DOHH2 (cell line): ENCODE measurements at regions not wholly inside any gene's neighbourhood (a gene's known extent, or its start where the extent isn't known, plus 50 kb on each side); places are given as distances from the start of the nearest gene placed in this dataset.

Experiments
- H3F3A ChIP-seq: fragments of 200-600 bp; sonication (generic), shearing (Covaris generic); 2 replicates; pipeline ENCODE4 v1.6.0; 2016; ENCODE audit warnings: antibody characterized with exemption, mild to moderate bottlenecking; ENCODE audit not compliant: control insufficient read depth, insufficient read depth
- H3K27ac ChIP-seq: fragments of 200-600 bp; sonication (generic); 2 replicates; pipeline ENCODE4 v1.5.1; 2014; ENCODE audit warnings: low read depth, mild to moderate bottlenecking, low read length, moderate library complexity
- H3K27me3 ChIP-seq: fragments of 200-600 bp; sonication (generic); 2 replicates; pipeline ENCODE4 v1.6.1; 2014; ENCODE audit warnings: mild to moderate bottlenecking, low read length, mixed read lengths; ENCODE audit not compliant: control insufficient read depth
- H3K36me3 ChIP-seq: fragments of 200-600 bp; sonication (generic); 2 replicates; pipeline ENCODE4 v1.6.1; 2014; ENCODE audit warnings: mild to moderate bottlenecking, low read length, moderate library complexity, mixed read lengths; ENCODE audit not compliant: control insufficient read depth
- H3K4me1 ChIP-seq: fragments of 200-600 bp; sonication (generic); 2 replicates; pipeline ENCODE4 v1.6.1; 2014; ENCODE audit warnings: mild to moderate bottlenecking, low read length, mixed read lengths; ENCODE audit not compliant: control insufficient read depth
- H3K4me2 ChIP-seq: fragments of 200-600 bp; sonication (generic); 2 replicates; pipeline ENCODE4 v1.6.0; 2014; ENCODE audit warnings: mild to moderate bottlenecking, low read length, moderate library complexity
- H3K4me3 ChIP-seq: fragments of 200-600 bp; sonication (generic); 2 replicates; pipeline ENCODE4 v1.5.1; 2014; ENCODE audit warnings: mild to moderate bottlenecking, low read length, mixed read lengths
- H3K79me2 ChIP-seq: fragments of 200-600 bp; sonication (generic); 2 replicates; pipeline ENCODE4 v1.6.1; 2014; ENCODE audit warnings: mild to moderate bottlenecking, low read length, mixed read lengths; ENCODE audit not compliant: control insufficient read depth
- H3K9me2 ChIP-seq: fragments of 200-600 bp; sonication (generic); replicated peaks from 2 replicates; pipeline ENCODE4 v1.6.1; 2014; ENCODE audit warnings: mild to moderate bottlenecking, low read length, mixed read lengths; ENCODE audit not compliant: control insufficient read depth
- H3K9me3 ChIP-seq: fragments of 200-600 bp; sonication (generic); 2 replicates; pipeline ENCODE4 v1.6.1; 2014; ENCODE audit warnings: antibody characterized with exemption, low read length, mixed read lengths; ENCODE audit not compliant: control insufficient read depth, insufficient read depth
- H4K20me1 ChIP-seq: fragments of 200-600 bp; sonication (generic); 2 replicates; pipeline ENCODE4 v1.6.0; 2014; ENCODE audit warnings: low read depth, mild to moderate bottlenecking, antibody characterized with exemption, low read length, moderate library complexity; ENCODE audit not compliant: control insufficient read depth, insufficient read depth
- CTCF ChIP-seq: fragments of 200-600 bp; sonication (generic); IDR thresholded peaks from one replicate; pipeline ENCODE4 v1.5.1; 2014; ENCODE audit warnings: antibody characterized with exemption, mild to moderate bottlenecking, low read depth, low read length; ENCODE audit not compliant: poor library complexity, severe bottlenecking
- EZH2phosphoT487 ChIP-seq: fragments of 200-600 bp; sonication (generic); IDR thresholded peaks from 2 replicates; pipeline ENCODE4 v1.6.1; 2017; ENCODE audit warnings: borderline replicate concordance, mild to moderate bottlenecking, antibody characterized with exemption, low read length, moderate library complexity, mixed read lengths

GRCh38 chr13:107712145-107712860, 503.0 kb downstream of the LIG4 start:
- no peak for TF ChIP-seq CTCF
- TF ChIP-seq EZH2phosphoT487, result no peak
- no peak overlapping the region for H3K27ac ChIP-seq
- no peak overlapping the region for H3K4me3 ChIP-seq

GRCh38 chr13:107690181-107690580, 525.2 kb downstream of the LIG4 start:
- Histone ChIP-seq H3K9me3 (no peaks in the 10 kb centered on the region), H3K4me3 (no peak overlapping the region), H3K36me3 (no peaks in the 10 kb centered on the region), H3K79me2 (no peaks in the 10 kb centered on the region), H3K4me1 (no peaks in the 10 kb centered on the region), H3K4me2 (no peak overlapping the region), H3K27ac (no peak overlapping the region), H4K20me1 (no peaks in the 10 kb centered on the region), H3F3A (no peaks in the 10 kb centered on the region), H3K9me2 (no peaks in the 10 kb centered on the region), H3K27me3 (no peaks in the 10 kb centered on the region)
- TF ChIP-seq CTCF, result no peak
- TF ChIP-seq EZH2phosphoT487, result no peak

More at GRCh38 chr13:107712145-107712860, 503.0 kb downstream of the LIG4 start:
- H3F3A ChIP-seq, result no peaks in the 10 kb centered on the region
- H3K27me3 ChIP-seq, result no peaks in the 10 kb centered on the region
- no peaks in the 10 kb centered on the region for H3K9me2 ChIP-seq
- H3K4me1 ChIP-seq, result no peaks in the 10 kb centered on the region
- H3K4me2 ChIP-seq, result no peak overlapping the region
- no peaks in the 10 kb centered on the region for H4K20me1 ChIP-seq
- H3K36me3 ChIP-seq, result no peaks in the 10 kb centered on the region
- no peaks in the 10 kb centered on the region for H3K79me2 ChIP-seq
- no peaks in the 10 kb centered on the region for H3K9me3 ChIP-seq

GRCh38 chr13:107685876-107686275, 529.5 kb downstream of the LIG4 start:
- no peak for TF ChIP-seq EZH2phosphoT487
- TF ChIP-seq CTCF, result no peak
- H3K9me3 ChIP-seq, result no peaks in the 10 kb centered on the region

More at GRCh38 chr13:107685876-107686275, 529.5 kb downstream of the LIG4 start:
- Histone ChIP-seq H3K36me3 (no peaks in the 10 kb centered on the region), H4K20me1 (no peaks in the 10 kb centered on the region), H3K4me1 (no peaks in the 10 kb centered on the region), H3K79me2 (no peaks in the 10 kb centered on the region), H3K4me3 (no peak overlapping the region), H3F3A (no peaks in the 10 kb centered on the region), H3K4me2 (no peak overlapping the region), H3K27me3 (no peaks in the 10 kb centered on the region), H3K9me2 (no peaks in the 10 kb centered on the region), H3K27ac (no peak overlapping the region)
